PC-9 (cell line): ENCODE measurements at regions not wholly inside any gene's neighbourhood (a gene's known extent, or its start where the extent isn't known, plus 50 kb on each side); places are given as distances from the start of the nearest gene placed in this dataset.
"Not testable (repeated sequence)": the region's sequence is repeated elsewhere in the genome, so short reads cannot be mapped to it uniquely, and the experiment has no call there.

Experiments used
- BruUV-seq: library from RNA; stranded (reverse); fragments of 400-500 nt; replicated peaks from 2 replicates; lab custom pipeline; 2021; lab: Mats Ljungman, UMichigan
- CTCF ChIA-PET: fragments of 300-600 bp; sonication (Branson Sonifier 250); formaldehyde crosslinking; loops from one replicate; lab custom pipeline; 2022; ENCODE audit warnings: antibody characterized with exemption; lab: Charles Lee
- POLR2A ChIA-PET: fragments of 300-600 bp; sonication (Branson Sonifier 250); formaldehyde crosslinking; loops from one replicate; lab custom pipeline; 2022; ENCODE audit warnings: antibody characterized with exemption; ENCODE audit not compliant: unreplicated experiment; lab: Charles Lee
- DNase-seq, 2 experiments: peaks; one replicate each; pipeline versions ENCODE4 v3.0.0 to v3.0.0-alpha.2; 2015 to 2022; ENCODE audit warnings: mixed read lengths in 1 of 2
- H2AFZ ChIP-seq: fragments of 200-600 bp; sonication (generic); 2 replicates; pipeline ENCODE4 v1.8.1; 2017; ENCODE audit warnings: antibody characterized with exemption
- H3F3A ChIP-seq: fragments of 200-600 bp; sonication (generic); 2 replicates; pipeline ENCODE4 v1.8.1; 2017; ENCODE audit warnings: antibody characterized with exemption, mild to moderate bottlenecking, low read depth; ENCODE audit not compliant: insufficient read depth
- H3K27ac ChIP-seq: fragments of 200-600 bp; sonication (generic); 2 replicates; pipeline ENCODE4 v1.6.1; 2016; ENCODE audit warnings: mixed run types
- H3K27me3 ChIP-seq: fragments of 200-600 bp; sonication (generic); 2 replicates; pipeline ENCODE4 v1.6.1; 2016; ENCODE audit warnings: low read depth, mixed run types; ENCODE audit not compliant: insufficient read depth
- H3K36me3 ChIP-seq: fragments of 200-600 bp; sonication (generic); 2 replicates; pipeline ENCODE4 v1.6.1; 2016; ENCODE audit warnings: low read depth, mixed run types
- H3K4me1 ChIP-seq: fragments of 200-600 bp; sonication (generic); replicated peaks from 2 replicates; pipeline ENCODE4 v1.6.1; 2016; ENCODE audit warnings: mixed run types; ENCODE audit not compliant: insufficient read depth
- H3K4me2 ChIP-seq: fragments of 200-600 bp; sonication (generic); 2 replicates; pipeline ENCODE4 v1.6.1; 2017; ENCODE audit warnings: mixed run types
- H3K4me3 ChIP-seq: fragments of 200-600 bp; sonication (generic); 2 replicates; pipeline ENCODE4 v1.6.1; 2016; ENCODE audit warnings: mixed run types
- H3K79me2 ChIP-seq: fragments of 200-600 bp; sonication (generic); 2 replicates; pipeline ENCODE4 v1.6.1; 2017; ENCODE audit warnings: low read depth, mixed run types
- H3K9me2 ChIP-seq: fragments of 200-600 bp; sonication (generic); 2 replicates; pipeline ENCODE4 v1.8.1; 2017; ENCODE audit warnings: mild to moderate bottlenecking; ENCODE audit not compliant: insufficient read depth
- H3K9me3 ChIP-seq: fragments of 200-600 bp; sonication (generic); 2 replicates; pipeline ENCODE4 v1.8.1; 2016; ENCODE audit warnings: low read depth; ENCODE audit not compliant: insufficient read depth
- H4K20me1 ChIP-seq: fragments of 200-600 bp; sonication (generic); 2 replicates; pipeline ENCODE4 v1.8.1; 2017; ENCODE audit not compliant: insufficient read depth
- intact Hi-C: fragments of 100-400 bp; cut with micrococcal nuclease; formaldehyde crosslinking; loops from one replicate; pipeline ENCODE4 v1.10.0; 2022; ENCODE audit not compliant: unreplicated experiment
- TF ChIP-seq, protein P1 (sequence below): fragments of 200-600 bp; sonication (generic); conservative IDR thresholded peaks from 2 replicates; pipeline ENCODE4 v1.6.1; 2017; ENCODE audit warnings: mixed run types, antibody characterized with exemption, mild to moderate bottlenecking, moderate library complexity

DNA sequence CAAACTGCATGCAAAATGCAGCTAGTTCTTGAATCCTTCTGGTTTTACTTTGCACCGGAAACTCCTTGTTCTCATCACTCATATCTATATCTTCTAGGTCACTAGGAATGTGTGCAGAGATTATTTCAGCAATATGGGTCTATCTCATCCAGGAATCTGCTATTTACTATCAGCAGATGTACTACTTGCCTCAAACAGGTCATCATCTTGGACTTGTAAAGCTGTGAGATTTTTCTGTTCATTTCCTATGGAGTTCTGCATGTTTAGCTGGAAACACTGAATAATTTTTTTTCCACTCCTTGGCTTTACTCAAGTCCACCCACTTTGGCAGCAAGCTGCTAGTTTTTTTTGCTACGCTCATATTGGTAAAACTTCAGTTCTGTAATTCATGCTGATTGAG lies 334.8 kb downstream of the RPIA start:
- H3K4me2 ChIP-seq, H3K9me2 ChIP-seq, H3K4me1 ChIP-seq, intact Hi-C loops, H4K20me1 ChIP-seq, H3F3A ChIP-seq, POLR2A ChIA-PET, BruUV-seq, H3K4me3 ChIP-seq, H3K36me3 ChIP-seq, H3K27ac ChIP-seq, H3K9me3 ChIP-seq, H3K27me3 ChIP-seq, CTCF ChIA-PET, H2AFZ ChIP-seq, H3K79me2 ChIP-seq, DNase-seq: not testable (repeated sequence)

DNA sequence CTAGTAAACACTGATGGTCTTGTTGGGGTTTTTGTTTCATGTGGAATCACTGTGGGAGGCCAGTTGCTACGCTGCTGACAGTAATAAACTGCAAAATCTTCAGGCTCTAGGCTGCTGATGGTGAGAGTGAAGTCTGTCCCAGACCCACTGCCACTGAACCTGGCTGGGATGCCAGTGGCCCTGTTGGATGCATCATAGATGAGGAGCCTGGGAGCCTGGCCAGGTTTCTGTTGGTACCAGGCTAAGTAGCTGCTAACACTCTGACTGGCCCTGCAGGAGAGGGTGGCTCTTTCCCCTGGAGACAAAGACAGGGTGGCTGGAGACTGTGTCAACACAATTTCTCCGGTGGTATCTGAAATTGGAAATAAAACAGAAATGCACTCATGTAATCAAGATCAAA lies 335.6 kb downstream of the RPIA start:
- H3K9me3 ChIP-seq, H4K20me1 ChIP-seq, H3K79me2 ChIP-seq, POLR2A ChIA-PET, H3K9me2 ChIP-seq, DNase-seq, H3F3A ChIP-seq, H3K4me3 ChIP-seq, H3K4me1 ChIP-seq, H3K36me3 ChIP-seq, H3K4me2 ChIP-seq, BruUV-seq, intact Hi-C loops, CTCF ChIA-PET, H3K27ac ChIP-seq, H2AFZ ChIP-seq, H3K27me3 ChIP-seq: not testable (repeated sequence)

DNA sequence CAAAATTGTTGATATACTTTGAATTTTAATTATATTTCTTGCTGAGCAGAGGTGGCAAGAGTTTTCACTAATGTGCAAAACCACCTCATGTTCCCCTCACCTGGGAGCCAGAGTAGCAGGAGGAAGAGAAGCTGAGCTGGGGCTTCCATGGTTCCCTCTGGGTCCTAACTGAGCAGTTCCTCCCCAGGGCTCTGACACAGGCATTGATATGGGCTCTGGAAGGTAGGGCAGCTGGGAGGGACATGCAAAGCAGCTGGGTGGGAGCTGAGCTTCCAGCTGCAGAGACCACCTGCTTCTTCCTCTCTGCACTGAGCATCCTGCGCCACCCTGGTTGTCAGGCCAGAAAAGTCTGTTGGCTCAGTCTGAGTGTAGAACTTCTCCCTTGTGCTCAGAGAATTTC lies 336.1 kb downstream of the RPIA start:
- H3K27me3 ChIP-seq, H3K9me2 ChIP-seq, H3K27ac ChIP-seq, H3K36me3 ChIP-seq, POLR2A ChIA-PET, BruUV-seq, H2AFZ ChIP-seq, DNase-seq, H4K20me1 ChIP-seq, H3K9me3 ChIP-seq, H3K4me2 ChIP-seq, H3K4me1 ChIP-seq, H3F3A ChIP-seq, intact Hi-C loops, H3K4me3 ChIP-seq, H3K79me2 ChIP-seq, CTCF ChIA-PET: not testable (repeated sequence)

DNA sequence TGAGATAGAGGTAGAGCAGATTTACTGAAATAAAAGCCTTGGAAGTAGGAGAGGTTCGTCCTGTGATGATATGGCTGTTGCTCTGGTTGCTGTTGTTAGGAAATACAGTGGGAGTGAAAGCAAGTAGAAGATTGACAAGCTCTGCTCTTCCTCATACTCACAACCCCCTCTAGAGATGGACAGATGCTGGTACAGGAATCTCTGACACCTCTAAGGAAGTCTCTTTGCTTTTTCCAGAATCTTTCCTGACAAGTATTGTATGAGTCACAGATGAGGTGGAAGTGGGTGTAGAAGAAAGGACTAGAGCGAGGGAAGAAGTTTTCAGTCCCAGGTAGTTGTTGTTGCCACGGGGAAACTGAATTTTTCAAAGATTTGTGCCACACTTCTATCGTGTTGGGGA lies 337.8 kb downstream of the RPIA start:
- CTCF ChIA-PET, H3K9me3 ChIP-seq, H3K4me2 ChIP-seq, H3K4me3 ChIP-seq, intact Hi-C loops, H3K27me3 ChIP-seq, H4K20me1 ChIP-seq, DNase-seq, H3K4me1 ChIP-seq, H3K36me3 ChIP-seq, POLR2A ChIA-PET, BruUV-seq, H3F3A ChIP-seq, H3K9me2 ChIP-seq, H2AFZ ChIP-seq, H3K79me2 ChIP-seq, H3K27ac ChIP-seq: not testable (repeated sequence)

DNA sequence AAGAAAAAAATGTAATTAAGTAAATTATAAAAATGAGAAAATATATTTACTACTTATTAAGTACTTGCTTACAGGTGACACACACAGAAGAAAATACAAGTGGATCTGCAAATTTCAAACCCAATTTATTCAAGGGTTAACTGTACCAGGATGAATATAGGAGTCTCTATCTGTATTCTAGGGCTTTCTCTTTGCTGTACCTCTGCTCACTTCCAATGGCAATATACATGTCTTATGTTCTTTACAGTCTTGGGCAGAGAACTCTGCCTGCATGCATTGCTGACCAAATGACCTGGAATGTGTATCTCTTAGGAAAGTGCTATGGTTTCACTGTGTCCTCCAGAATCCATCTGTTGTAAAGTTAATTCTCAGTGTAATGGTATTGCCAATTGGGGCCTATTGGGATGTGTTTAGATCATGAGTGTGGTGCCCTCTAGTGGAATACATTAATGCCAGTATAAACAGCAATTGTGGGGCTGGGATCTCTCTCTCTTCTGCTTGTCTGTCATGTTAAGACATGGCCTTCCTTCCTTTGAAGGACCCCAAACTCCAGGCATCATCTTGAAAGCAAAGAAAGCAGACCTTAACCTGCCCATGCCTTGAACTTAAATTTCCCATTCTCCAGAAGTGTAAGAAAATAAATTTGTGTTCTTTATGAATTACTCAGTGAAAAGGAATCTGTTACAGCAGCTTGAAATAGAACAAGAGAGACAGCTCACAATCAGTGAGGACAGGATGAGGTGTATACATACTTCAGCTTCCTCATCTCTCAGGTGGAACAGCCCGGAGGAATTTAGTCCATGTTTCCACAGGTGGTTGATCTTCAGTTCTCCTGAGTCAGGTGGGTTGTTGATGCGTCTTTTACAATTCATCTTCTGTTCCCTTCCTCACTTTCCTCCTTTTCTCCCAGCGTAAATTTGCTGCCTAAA lies 356.9 kb downstream of the RPIA start:
- H3K4me2 ChIP-seq, H3K27ac ChIP-seq, H3K36me3 ChIP-seq, intact Hi-C loops, H3K4me3 ChIP-seq, H3K9me3 ChIP-seq, CTCF ChIA-PET, POLR2A ChIA-PET, H3K4me1 ChIP-seq, H4K20me1 ChIP-seq, H3K9me2 ChIP-seq, H3F3A ChIP-seq, H3K79me2 ChIP-seq, H3K27me3 ChIP-seq, H2AFZ ChIP-seq, BruUV-seq: not testable (repeated sequence)
- DNase-seq: peak; percentile 9 to 39
- TF ChIP-seq, protein P1, sequence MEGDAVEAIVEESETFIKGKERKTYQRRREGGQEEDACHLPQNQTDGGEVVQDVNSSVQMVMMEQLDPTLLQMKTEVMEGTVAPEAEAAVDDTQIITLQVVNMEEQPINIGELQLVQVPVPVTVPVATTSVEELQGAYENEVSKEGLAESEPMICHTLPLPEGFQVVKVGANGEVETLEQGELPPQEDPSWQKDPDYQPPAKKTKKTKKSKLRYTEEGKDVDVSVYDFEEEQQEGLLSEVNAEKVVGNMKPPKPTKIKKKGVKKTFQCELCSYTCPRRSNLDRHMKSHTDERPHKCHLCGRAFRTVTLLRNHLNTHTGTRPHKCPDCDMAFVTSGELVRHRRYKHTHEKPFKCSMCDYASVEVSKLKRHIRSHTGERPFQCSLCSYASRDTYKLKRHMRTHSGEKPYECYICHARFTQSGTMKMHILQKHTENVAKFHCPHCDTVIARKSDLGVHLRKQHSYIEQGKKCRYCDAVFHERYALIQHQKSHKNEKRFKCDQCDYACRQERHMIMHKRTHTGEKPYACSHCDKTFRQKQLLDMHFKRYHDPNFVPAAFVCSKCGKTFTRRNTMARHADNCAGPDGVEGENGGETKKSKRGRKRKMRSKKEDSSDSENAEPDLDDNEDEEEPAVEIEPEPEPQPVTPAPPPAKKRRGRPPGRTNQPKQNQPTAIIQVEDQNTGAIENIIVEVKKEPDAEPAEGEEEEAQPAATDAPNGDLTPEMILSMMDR: peak; percentile 61

DNA sequence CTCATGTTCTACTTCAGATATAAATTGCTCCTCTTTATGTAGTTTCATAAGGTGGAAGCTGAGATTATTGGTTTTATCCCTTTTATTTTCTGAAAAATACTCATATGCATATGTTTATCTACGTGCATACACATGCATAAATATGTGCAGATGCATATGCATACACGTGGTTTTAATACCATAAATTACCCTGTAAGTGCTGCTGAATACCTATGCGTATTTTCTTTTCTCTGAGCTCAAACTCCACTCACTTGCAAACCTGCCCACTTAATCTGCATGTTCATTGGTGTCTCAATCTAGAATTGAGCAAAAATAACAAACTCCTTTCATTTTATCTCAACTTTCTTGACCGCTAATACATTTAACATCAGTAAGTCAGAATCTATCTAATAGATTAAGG lies 367.1 kb downstream of the RPIA start:
- H3K4me1 ChIP-seq, H3K27me3 ChIP-seq, H3K9me2 ChIP-seq, BruUV-seq, intact Hi-C loops, H4K20me1 ChIP-seq, H3K4me3 ChIP-seq, CTCF ChIA-PET, H3F3A ChIP-seq, DNase-seq, POLR2A ChIA-PET, H3K27ac ChIP-seq, H2AFZ ChIP-seq, H3K79me2 ChIP-seq, H3K4me2 ChIP-seq, H3K9me3 ChIP-seq, H3K36me3 ChIP-seq: not testable (repeated sequence)

DNA sequence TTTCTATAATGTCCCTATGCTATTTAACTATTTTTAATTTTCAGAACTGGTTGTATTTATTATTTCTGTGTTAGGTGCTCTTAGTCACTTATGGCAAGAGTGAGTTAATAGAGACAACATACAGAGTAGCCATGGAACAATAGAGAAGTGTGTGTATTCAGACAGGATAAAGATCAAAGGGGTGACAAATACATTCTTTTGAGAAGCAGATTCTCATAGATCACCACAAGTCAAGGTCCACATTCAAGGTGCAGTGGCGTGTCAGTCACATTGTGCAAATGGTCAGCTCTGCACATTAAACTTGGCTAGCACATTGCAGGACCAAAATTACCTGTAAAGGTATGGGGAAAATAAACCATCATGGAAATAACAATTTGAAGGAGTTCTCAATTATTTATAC lies 369.7 kb downstream of the RPIA start:
- H3K4me3 ChIP-seq, H3K36me3 ChIP-seq, DNase-seq, H3K9me2 ChIP-seq, H3K27ac ChIP-seq, H3K27me3 ChIP-seq, H3K79me2 ChIP-seq, BruUV-seq, H3K4me1 ChIP-seq, H4K20me1 ChIP-seq, H3K9me3 ChIP-seq, H3K4me2 ChIP-seq, H3F3A ChIP-seq, intact Hi-C loops, H2AFZ ChIP-seq, POLR2A ChIA-PET, CTCF ChIA-PET: not testable (repeated sequence)
